ENCODE measurements at regions not wholly inside any gene's neighbourhood (a gene's known extent, or its start where the extent isn't known, plus 50 kb on each side); places are given as distances from the start of the nearest gene placed in this dataset.

DNA sequence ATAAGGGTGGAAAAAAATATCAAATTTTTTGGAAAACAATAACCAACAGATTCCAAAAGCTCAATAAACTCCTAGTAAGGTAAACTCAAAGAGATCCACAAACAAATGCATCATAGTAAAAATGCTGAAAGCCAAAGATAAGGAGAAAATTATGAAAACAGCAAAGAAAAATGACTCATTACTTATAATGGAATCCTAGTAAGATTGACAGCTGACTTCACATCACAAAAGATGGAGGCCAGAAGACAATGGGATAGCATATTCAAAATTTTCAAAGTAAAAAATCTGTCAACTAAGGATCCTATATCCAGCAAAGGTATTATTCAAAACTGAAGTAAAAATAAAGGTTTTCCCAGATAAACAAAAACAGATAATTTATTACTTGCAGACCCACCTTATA, 183.4 kb upstream of the VIPR2 start:
- H3K9me3 ChIP-seq (ENCODE audit: control insufficient read depth, insufficient read depth, low read length) = peaks cover 20% of the 10 kb centered on the region
- intact Hi-C loops (cut with micrococcal nuclease) = no loop called here
- ATAC-seq = no peak
- H3K4me1 ChIP-seq (ENCODE audit: control insufficient read depth, insufficient read depth, low read length) = no peaks in the 10 kb centered on the region
- H3K27me3 Mint-ChIP-seq (ENCODE audit: low read depth in 2 of 2) = peaks cover 0 to 3% of the 10 kb centered on the region in 2 donors
- DNase-seq = no peak
- H3K36me3 Mint-ChIP-seq = peaks cover 12% of the 10 kb centered on the region
- H3K36me3 ChIP-seq (ENCODE audit: control insufficient read depth, insufficient read depth, low read length) = no peaks in the 10 kb centered on the region
- TF ChIP-seq, protein P1, sequence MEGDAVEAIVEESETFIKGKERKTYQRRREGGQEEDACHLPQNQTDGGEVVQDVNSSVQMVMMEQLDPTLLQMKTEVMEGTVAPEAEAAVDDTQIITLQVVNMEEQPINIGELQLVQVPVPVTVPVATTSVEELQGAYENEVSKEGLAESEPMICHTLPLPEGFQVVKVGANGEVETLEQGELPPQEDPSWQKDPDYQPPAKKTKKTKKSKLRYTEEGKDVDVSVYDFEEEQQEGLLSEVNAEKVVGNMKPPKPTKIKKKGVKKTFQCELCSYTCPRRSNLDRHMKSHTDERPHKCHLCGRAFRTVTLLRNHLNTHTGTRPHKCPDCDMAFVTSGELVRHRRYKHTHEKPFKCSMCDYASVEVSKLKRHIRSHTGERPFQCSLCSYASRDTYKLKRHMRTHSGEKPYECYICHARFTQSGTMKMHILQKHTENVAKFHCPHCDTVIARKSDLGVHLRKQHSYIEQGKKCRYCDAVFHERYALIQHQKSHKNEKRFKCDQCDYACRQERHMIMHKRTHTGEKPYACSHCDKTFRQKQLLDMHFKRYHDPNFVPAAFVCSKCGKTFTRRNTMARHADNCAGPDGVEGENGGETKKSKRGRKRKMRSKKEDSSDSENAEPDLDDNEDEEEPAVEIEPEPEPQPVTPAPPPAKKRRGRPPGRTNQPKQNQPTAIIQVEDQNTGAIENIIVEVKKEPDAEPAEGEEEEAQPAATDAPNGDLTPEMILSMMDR (IDR thresholded peaks at IDR 0.05) = no peak
- H3K4me1 Mint-ChIP-seq = no peaks in the 10 kb centered on the region
- no peaks in the 10 kb centered on the region for H3K27me3 ChIP-seq (ENCODE audit: control insufficient read depth, insufficient read depth, low read length)
- H3K4me3 ChIP-seq (ENCODE audit: low read length) = no peak overlapping the region
- no peak overlapping the region for H3K27ac Mint-ChIP-seq
- peaks cover 5 to 10% of the 10 kb centered on the region in 2 donors for H3K9me3 Mint-ChIP-seq
- H3K4me3 Mint-ChIP-seq = no peak overlapping the region
- H3K27ac ChIP-seq (ENCODE audit: low read length) = no peak overlapping the region

DNA sequence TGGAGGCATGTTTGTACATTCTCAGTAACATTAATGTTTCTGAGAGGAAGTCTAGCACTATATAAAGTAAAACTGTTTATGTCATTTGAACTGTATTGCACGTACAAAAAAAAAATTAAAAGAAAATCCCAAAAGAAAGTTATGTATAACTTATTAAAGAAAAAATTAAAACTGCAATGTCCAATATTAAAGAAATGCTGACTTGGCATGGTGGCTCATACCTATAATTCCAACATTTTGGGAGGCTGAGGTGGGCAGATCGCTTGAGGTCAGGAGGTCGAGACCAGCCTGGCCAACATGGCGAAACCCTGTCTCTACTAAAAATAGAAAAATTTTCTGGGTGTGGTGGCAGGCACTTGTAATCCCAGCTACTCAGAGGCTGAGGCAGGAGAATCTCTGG, 178.7 kb upstream of the VIPR2 start:
- Histone ChIP-seq H3K36me3 (ENCODE audit: control insufficient read depth, insufficient read depth, low read length) (no peaks in the 10 kb centered on the region), H3K9me3 (ENCODE audit: control insufficient read depth, insufficient read depth, low read length) (peaks cover 10% of the 10 kb centered on the region), H3K4me1 (ENCODE audit: control insufficient read depth, insufficient read depth, low read length) (peaks cover 6% of the 10 kb centered on the region), H3K27me3 (ENCODE audit: control insufficient read depth, insufficient read depth, low read length) (no peaks in the 10 kb centered on the region), H3K27ac (ENCODE audit: low read length) (no peak overlapping the region), H3K4me3 (ENCODE audit: low read length) (no peak overlapping the region)
- 96% methylated on average over 3 of the region's 4 CpGs for WGBS (ENCODE audit: insufficient coverage)
- Mint-ChIP-seq H3K27ac (no peak overlapping the region), H3K27me3 (ENCODE audit: low read depth in 2 of 2) (peaks cover 3 to 11% of the 10 kb centered on the region in 2 donors), H3K4me1 (peaks cover 13 to 15% of the 10 kb centered on the region in 2 donors), H3K4me3 (no peak overlapping the region), H3K9me3 (peaks cover 9 to 13% of the 10 kb centered on the region in 2 donors), H3K36me3 (peaks cover 14% of the 10 kb centered on the region)
- DNase-seq (no peak), ATAC-seq (no peak)
- TF ChIP-seq, protein P1 (IDR thresholded peaks at IDR 0.05) = no peak
- intact Hi-C loops (cut with micrococcal nuclease) = no loop called here

DNA sequence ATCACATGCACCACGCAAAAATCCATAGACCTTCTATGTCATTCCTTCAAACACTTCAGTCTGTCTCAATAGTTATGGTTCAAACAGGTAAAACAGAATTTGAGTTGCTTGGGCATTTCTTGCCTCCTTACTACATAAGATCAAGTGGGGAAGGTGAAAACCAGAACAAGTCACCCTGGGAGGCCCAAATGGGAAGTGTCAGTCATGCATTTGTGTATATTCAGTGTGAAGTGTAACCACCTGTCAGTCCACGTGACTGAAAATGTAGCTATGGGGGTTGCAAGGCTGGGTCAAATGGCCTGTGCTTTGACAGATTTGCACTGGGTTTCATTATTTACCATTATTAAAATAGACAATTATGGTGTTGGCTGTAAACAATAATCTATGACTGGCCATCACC, 176.6 kb upstream of the VIPR2 start:
- no peaks in the 10 kb centered on the region for H3K27me3 ChIP-seq (ENCODE audit: control insufficient read depth, insufficient read depth, low read length)
- peak overlapping the region; percentile 25 for H3K4me3 Mint-ChIP-seq
- WGBS (ENCODE audit: insufficient coverage) = 38% methylated on average over 2 of the region's 2 CpGs
- H3K27me3 Mint-ChIP-seq (ENCODE audit: low read depth in 2 of 2) = peaks cover 3 to 22% of the 10 kb centered on the region in 2 donors
- DNase-seq (no peak), ATAC-seq (peak in 2 of 3 donors; percentile 73 to 95)
- no peak overlapping the region for H3K27ac Mint-ChIP-seq
- H3K4me1 Mint-ChIP-seq = peaks cover 13 to 15% of the 10 kb centered on the region in 2 donors
- H3K4me3 ChIP-seq (ENCODE audit: low read length) = no peak overlapping the region
- no peaks in the 10 kb centered on the region for H3K36me3 ChIP-seq (ENCODE audit: control insufficient read depth, insufficient read depth, low read length)
- H3K4me1 ChIP-seq (ENCODE audit: control insufficient read depth, insufficient read depth, low read length) = peaks cover 6% of the 10 kb centered on the region
- TF ChIP-seq, protein P1 (IDR thresholded peaks at IDR 0.05) = no peak
- H3K9me3 ChIP-seq (ENCODE audit: control insufficient read depth, insufficient read depth, low read length) = no peaks in the 10 kb centered on the region
- intact Hi-C loops (cut with micrococcal nuclease) = no loop called here
- peaks cover 3 to 6% of the 10 kb centered on the region in 2 donors for H3K9me3 Mint-ChIP-seq
- no peak overlapping the region for H3K27ac ChIP-seq (ENCODE audit: low read length)
- peaks cover 8% of the 10 kb centered on the region for H3K36me3 Mint-ChIP-seq

DNA sequence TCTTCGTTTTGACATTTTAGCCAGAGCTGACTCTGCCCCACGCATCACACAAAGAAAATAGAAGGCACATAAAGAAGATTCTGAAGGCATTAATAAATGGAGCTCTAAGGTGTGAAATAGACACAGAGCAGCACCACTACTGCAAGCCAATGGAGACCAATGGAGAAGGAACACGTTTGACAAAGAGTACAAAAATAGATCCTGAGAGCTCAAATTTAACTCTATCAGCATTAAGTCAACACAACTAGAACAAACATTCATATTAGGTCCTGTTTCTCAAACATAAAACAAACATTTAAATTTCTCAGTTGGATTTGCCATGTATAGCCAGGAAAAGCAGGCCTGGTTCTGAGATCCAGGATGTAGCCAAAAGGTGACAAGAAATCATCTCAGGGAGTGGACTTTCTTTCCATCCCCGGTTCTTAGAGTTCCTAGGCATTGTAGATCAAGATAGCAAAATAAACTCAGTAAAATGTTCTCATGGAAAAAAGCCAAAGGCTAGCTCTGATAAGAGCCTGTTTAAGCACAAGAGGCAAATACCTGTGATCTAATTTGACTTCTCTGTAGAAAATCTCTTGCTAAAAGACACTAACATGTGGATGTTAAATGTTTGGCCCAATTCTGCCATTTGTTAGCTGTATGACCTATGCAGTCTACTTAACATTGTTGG, 174.2 kb upstream of the VIPR2 start:
- 56% methylated on average over 4 of the region's 4 CpGs for WGBS (ENCODE audit: insufficient coverage)
- Histone ChIP-seq H3K4me3 (ENCODE audit: low read length) (no peak overlapping the region), H3K36me3 (ENCODE audit: control insufficient read depth, insufficient read depth, low read length) (no peaks in the 10 kb centered on the region), H3K27ac (ENCODE audit: low read length) (no peak overlapping the region), H3K27me3 (ENCODE audit: control insufficient read depth, insufficient read depth, low read length) (no peaks in the 10 kb centered on the region), H3K4me1 (ENCODE audit: control insufficient read depth, insufficient read depth, low read length) (peaks cover 6% of the 10 kb centered on the region), H3K9me3 (ENCODE audit: control insufficient read depth, insufficient read depth, low read length) (no peaks in the 10 kb centered on the region)
- Mint-ChIP-seq H3K27me3 (ENCODE audit: low read depth in 2 of 2) (peaks cover 0 to 22% of the 10 kb centered on the region in 2 donors), H3K4me1 (peaks cover 13 to 15% of the 10 kb centered on the region in 2 donors), H3K9me3 (peaks cover 3% of the 10 kb centered on the region in 2 donors), H3K4me3 (no peak overlapping the region), H3K36me3 (peaks cover 8% of the 10 kb centered on the region), H3K27ac (no peak overlapping the region)
- ATAC-seq (no peak), DNase-seq (no peak)
- TF ChIP-seq, protein P1 (IDR thresholded peaks at IDR 0.05) = no peak
- intact Hi-C loops (cut with micrococcal nuclease) = no loop called here
